Body of pancreas (tissue), 4 donors: ENCODE measurements at regions not wholly inside any gene's neighbourhood (a gene's known extent, or its start where the extent isn't known, plus 50 kb on each side); places are given as distances from the start of the nearest gene placed in this dataset.
"Not testable (repeated sequence)": the region's sequence is repeated elsewhere in the genome, so short reads cannot be mapped to it uniquely, and the experiment has no call there.

Experiments
- ATAC-seq: fragments of 150-250 bp; one replicate; pipeline ENCODE4 v1.9.1; 2016
- DNase-seq, 4 donors: peaks; one replicate each; pipeline ENCODE4 v3.0.0-alpha.2; 2019
- H3K27ac ChIP-seq, 4 donors: fragments of 200-600 bp; sonication (generic); 1 replicate in 3 of 4; 2 replicates in 1 of 4; pipeline versions ENCODE4 v1.5.1 to v1.6.1; 2016 to 2019; ENCODE audit warnings: mild to moderate bottlenecking in 1 of 4, mixed read lengths in 1 of 4, moderate library complexity in 1 of 4
- H3K27me3 ChIP-seq, 2 donors: fragments of 200-600 bp; sonication (generic); one replicate each; pipeline ENCODE4 v1.6.0; 2016; ENCODE audit warnings: mild to moderate bottlenecking in 1 of 2
- H3K36me3 ChIP-seq, 2 donors: fragments of 200-600 bp; sonication (generic); replicated peaks in 1 of 2; 2 replicates each; pipeline ENCODE4 v1.5.1; 2016; ENCODE audit warnings: low read depth in 2 of 2; ENCODE audit not compliant: insufficient read depth in 1 of 2
- H3K4me1 ChIP-seq: fragments of 200-600 bp; sonication (generic); one replicate; pipeline ENCODE4 v1.6.0; 2016
- H3K4me3 ChIP-seq, 2 donors: fragments of 200-600 bp; sonication (generic); 1 replicate in 1 of 2; 2 replicates in 1 of 2; pipeline ENCODE4 v1.5.1; 2016 to 2019
- H3K9me3 ChIP-seq, 3 donors: fragments of 200-600 bp; sonication (generic); 1 replicate in 2 of 3; 2 replicates in 1 of 3; pipeline ENCODE4 v1.5.1; 2016
- POLR2A ChIP-seq, 3 donors: fragments of 450-650 bp; IDR thresholded peaks; one replicate each; pipeline ENCODE4 v1.6.1; 2016; ENCODE audit warnings: antibody characterized with exemption in 3 of 3, mild to moderate bottlenecking in 2 of 3
- WGBS, 2 donors: methylation state at CpG; one replicate each; pipeline ENCODE4 v1.1.5; 2017; 5-methylcytosine and 5-hydroxymethylcytosine counted together
- intact Hi-C: fragments of 100-400 bp; cut with DNase I; formaldehyde crosslinking; loops from one replicate; pipeline ENCODE4 v1.15.1; 2023
- TF ChIP-seq, protein P1 (sequence below), 7 experiments: fragments of 450-650 bp in 4 of 7; fragments of 200-600 bp in 3 of 7; sonication (generic) in 3 of 7; IDR thresholded peaks; one replicate each; pipeline ENCODE4 v1.5.1; 2016 to 2019; ENCODE audit warnings: antibody characterized with exemption in 7 of 7

DNA sequence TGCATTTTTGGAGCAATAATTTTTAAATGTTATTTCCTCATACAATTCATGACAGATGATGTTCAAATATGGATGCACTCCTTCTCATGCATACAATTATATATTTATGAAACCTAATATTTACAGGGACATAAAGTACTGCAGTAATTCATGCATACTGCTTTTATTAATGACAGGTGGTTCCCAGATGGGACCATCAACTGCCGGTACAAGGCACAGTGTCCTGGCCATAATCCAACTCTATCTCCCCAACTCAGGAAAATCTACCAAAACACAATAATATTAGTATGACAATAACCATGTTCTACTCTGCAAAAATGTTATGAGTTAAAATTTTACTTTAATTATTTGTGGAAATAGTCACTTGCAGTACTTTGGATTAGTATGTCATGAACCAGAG lies 77.8 kb downstream of the VIP start:
- WGBS, 2 donors: 78 to 83% methylated on average over 1 of the region's 1 CpG
- H3K36me3 ChIP-seq: no peaks in the 10 kb centered on the region
- no peaks in the 10 kb centered on the region for H3K4me1 ChIP-seq
- no peak overlapping the region for H3K27ac ChIP-seq
- no peak for ATAC-seq
- intact Hi-C loops: no loop called here
- no peak for DNase-seq
- H3K27me3 ChIP-seq: no peaks in the 10 kb centered on the region
- TF ChIP-seq, protein P1, sequence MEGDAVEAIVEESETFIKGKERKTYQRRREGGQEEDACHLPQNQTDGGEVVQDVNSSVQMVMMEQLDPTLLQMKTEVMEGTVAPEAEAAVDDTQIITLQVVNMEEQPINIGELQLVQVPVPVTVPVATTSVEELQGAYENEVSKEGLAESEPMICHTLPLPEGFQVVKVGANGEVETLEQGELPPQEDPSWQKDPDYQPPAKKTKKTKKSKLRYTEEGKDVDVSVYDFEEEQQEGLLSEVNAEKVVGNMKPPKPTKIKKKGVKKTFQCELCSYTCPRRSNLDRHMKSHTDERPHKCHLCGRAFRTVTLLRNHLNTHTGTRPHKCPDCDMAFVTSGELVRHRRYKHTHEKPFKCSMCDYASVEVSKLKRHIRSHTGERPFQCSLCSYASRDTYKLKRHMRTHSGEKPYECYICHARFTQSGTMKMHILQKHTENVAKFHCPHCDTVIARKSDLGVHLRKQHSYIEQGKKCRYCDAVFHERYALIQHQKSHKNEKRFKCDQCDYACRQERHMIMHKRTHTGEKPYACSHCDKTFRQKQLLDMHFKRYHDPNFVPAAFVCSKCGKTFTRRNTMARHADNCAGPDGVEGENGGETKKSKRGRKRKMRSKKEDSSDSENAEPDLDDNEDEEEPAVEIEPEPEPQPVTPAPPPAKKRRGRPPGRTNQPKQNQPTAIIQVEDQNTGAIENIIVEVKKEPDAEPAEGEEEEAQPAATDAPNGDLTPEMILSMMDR (IDR thresholded peaks at IDR 0.05): no peak
- no peak for TF ChIP-seq POLR2A (IDR thresholded peaks at IDR 0.05)
- H3K9me3 ChIP-seq: no peaks in the 10 kb centered on the region
- no peak overlapping the region for H3K4me3 ChIP-seq

DNA sequence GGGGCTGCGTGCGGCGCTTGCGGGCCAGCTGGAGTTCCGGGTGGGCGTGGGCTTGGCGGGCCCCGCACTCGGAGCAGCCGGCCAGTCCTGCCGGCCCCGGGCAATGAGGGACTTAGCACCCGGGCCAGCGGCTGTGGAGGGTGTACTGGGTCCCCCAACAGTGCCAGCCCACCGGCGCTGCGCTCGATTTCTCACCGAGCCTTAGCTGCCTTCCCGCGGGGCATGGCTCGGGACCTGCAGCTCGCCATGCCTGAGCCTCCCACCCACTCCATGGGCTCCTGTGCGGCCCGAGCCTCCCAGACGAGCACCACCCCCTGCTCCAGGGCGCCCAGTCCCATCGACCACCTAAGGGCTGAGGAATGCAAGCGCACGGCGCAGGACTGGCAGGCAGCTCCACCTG lies 83.8 kb downstream of the VIP start:
- WGBS, 2 donors: 87 to 91% methylated on average over 10 to 31 of the region's 31 CpGs
- H3K36me3 ChIP-seq, H3K27me3 ChIP-seq: not testable (repeated sequence)

DNA sequence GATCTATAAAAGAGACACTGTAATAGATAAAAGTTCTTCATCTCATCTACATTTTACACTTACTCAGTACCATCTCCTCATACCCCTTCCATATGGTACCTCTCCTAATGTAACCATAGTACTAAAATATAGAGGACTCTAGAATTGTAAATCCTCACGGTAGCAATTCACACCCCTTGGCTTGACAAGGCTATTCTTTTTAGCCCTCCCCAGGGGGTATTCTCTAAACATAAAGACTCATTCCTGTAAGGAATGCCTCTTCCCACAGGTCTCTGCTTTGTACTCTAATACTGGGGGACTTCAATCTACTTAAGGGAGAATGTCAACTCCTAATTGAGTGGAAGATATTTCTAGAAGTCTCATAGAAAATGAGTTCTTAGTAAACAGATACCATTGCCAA lies 85.9 kb downstream of the VIP start:
- no peaks in the 10 kb centered on the region for H3K27me3 ChIP-seq
- WGBS, 2 donors: 21 to 24% methylated on average over 1 of the region's 1 CpG
- intact Hi-C loops: no loop called here
- H3K4me3 ChIP-seq: no peak overlapping the region
- H3K27ac ChIP-seq: no peak overlapping the region
- no peak for TF ChIP-seq POLR2A (IDR thresholded peaks at IDR 0.05)
- TF ChIP-seq, protein P1 (IDR thresholded peaks at IDR 0.05): no peak
- no peaks in the 10 kb centered on the region for H3K36me3 ChIP-seq
- no peaks in the 10 kb centered on the region for H3K9me3 ChIP-seq
- ATAC-seq (no peak), DNase-seq (no peak)
- H3K4me1 ChIP-seq: no peaks in the 10 kb centered on the region

More for the DNA sequence above, 83.8 kb downstream of the VIP start:
- H3K4me3 ChIP-seq, H3K9me3 ChIP-seq, intact Hi-C loops, H3K4me1 ChIP-seq, ATAC-seq, DNase-seq, H3K27ac ChIP-seq: not testable (repeated sequence)

DNA sequence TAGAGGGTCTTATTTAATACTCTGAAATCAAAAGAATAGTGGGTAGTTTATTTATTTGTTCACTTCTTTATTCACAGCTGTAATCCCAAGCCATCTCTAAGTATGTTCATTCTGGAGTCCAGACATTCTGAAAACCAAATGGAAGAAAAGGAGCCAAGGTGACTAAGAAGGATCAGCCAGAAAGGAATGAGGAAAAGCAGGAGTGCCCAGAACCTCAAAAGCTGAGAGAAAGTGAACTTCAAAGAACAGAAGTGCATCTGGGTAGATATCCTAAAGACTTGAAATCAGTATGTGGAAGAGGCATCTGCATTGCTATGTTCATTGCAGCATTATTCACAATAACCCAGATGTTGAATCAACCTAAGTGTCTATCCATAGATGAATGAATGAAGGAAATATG lies 94.8 kb downstream of the VIP start:
- Histone ChIP-seq H3K4me3 (no peak overlapping the region), H3K9me3 (no peaks in the 10 kb centered on the region), H3K27me3 (no peaks in the 10 kb centered on the region), H3K27ac (no peak overlapping the region), H3K36me3 (no peaks in the 10 kb centered on the region), H3K4me1 (no peaks in the 10 kb centered on the region)
- TF ChIP-seq POLR2A (IDR thresholded peaks at IDR 0.05): no peak
- TF ChIP-seq, protein P1 (IDR thresholded peaks at IDR 0.05): no peak
- ATAC-seq (no peak), DNase-seq (no peak)
- intact Hi-C loops: no loop called here

DNA sequence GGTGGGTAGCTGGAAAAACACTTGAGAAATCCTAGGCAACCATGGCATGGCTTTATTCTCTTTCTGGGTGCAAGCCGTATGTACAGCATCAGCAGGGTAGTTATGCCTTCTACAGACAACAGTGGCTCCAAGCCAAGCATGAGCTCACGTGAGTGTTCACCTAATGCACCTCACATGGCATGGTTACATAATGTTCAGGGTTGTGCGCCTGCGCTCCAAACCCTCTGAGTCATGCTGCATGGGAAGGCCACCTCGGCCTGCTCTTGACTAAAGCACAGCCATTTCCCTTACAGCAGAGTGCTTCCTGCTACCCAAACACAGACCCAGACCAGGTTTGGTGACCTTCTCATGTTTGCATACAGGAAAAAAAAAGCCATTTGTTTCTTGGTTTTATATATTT lies 96.2 kb downstream of the VIP start:
- Histone ChIP-seq H3K4me1 (no peaks in the 10 kb centered on the region), H3K27ac (no peak overlapping the region), H3K9me3 (no peaks in the 10 kb centered on the region), H3K4me3 (no peak overlapping the region), H3K36me3 (no peaks in the 10 kb centered on the region), H3K27me3 (no peaks in the 10 kb centered on the region)
- ATAC-seq (no peak), DNase-seq (peak in 2 of 4 donors; percentile 3 to 11)
- 72 to 75% methylated on average over 5 of the region's 5 CpGs for WGBS, 2 donors
- TF ChIP-seq POLR2A (IDR thresholded peaks at IDR 0.05): no peak
- TF ChIP-seq, protein P1 (IDR thresholded peaks at IDR 0.05): no peak
- intact Hi-C loops: no loop called here
